ENCODE measurements at regions not wholly inside any gene's neighbourhood (a gene's known extent, or its start where the extent isn't known, plus 50 kb on each side); places are given as distances from the start of the nearest gene placed in this dataset.
A peak's percentile ranks its signal among the peaks of the same experiment; 100 is the strongest.

DNA sequence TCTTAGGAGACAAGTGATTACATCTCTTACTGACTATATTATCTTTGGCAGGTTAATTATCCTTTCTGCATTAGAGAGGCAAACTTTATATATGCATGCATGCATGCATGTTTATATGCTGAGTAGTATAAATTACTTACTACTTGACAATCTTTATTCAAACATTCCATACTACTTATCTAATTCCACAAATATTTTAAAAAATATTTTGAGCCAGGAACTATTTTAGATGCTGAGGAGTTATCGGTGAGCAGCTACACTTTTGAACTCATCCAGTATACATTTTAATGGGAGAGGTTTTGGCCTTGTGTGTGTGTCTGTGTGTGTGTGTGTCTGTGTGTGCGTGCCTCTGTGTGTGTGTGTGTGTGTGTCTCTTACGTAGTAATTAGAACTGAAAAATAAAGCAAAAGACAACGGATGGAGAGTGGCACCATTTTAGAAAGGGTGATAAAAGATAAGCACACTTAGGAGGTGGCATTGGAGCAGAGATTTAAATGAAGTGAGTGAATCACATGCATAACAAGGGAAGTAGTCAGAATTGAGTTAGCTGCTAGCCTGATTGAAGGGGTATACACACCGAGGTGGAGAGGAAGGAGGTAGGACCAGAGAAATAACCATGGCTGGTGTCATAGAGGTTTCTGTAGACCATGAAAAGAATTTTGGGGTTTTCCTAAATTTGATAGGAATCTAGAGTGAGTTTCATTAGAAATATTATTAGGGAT, 1488.4 kb downstream of the MRPL39 start:
- DNase-seq = no peak

DNA sequence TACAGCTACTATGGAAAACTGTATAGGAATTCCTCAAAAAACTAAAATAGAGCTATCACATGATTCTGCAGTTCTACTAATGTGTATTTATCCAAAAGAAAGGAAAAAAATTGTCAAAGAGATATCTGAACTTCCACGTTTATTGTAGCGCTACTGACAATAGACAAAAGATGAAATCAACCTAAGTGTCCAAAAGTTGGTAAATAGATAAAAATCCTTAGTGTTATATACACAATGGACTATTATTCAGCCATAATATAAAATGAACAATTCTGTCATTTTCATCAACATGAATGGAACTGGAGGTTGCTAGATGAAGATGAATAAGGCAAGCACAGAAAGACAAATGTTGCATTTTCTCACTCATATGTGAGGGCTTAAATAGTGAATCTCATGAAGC, 1492.1 kb downstream of the MRPL39 start:
- DNase-seq = no peak

GRCh38 chr21:24112020-24112419, 1495.3 kb downstream of the MRPL39 start:
- no peak for DNase-seq

- DNase-seq = no peak
Measured at GRCh38 chr21:24110846-24111245, 1496.4 kb downstream of the MRPL39 start.

DNA sequence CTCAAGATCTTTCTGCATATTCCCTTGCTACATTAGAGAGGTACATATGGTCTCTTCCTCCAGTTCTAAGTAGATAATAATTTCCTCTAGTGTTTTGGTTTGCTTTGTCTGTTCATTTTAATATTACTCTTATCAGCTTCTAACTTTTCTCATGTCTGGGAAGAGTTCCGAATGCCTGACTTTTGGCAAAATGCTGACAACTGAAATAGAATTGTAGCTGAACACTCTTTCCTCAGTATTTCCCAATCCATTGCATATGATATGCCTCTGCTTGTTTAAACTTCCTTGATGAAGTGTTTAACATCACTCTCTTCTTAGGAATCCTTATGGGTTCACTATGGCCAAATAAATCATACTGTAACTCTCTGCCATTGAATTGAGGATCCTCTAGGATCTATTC, 1510.1 kb downstream of the MRPL39 start:
- no peak for DNase-seq

DNA sequence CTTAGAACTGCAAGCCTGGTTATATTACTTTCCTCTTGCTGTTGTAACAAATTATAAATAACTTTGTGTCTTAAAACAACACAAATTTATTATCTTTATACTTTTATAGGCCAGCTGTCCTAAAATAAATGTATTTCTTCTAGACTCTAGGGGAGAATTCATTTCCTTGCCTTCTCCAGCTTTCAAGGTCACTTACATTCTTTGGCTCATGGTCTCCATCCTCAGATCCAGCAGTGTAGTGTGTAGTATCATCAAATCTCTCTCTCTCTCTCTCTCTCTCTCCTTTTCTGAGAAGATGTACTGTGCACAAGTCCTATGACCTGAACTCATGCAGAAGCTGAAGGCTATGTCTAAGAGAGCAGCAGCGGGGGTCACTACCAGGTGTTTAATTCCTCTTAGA, 1510.6 kb downstream of the MRPL39 start:
- DNase-seq = no peak

DNA sequence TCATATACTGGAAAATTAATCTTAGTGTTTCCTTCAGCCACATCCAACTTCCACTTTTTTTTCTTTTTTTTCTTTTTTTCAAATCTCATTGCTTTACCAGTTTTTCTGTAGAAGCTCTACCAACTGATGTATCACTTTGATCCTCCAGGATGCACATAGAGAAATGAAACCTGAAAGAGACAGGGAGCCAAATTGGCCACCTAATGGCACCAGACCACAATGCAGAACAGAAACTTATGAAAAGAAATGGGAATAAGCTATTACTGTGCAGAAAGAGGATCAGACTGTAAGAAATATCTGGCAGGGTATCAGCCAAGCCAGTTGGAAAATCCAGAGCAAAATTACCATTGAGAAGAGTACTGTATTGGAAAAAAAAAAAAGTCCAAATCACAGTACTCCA, 1514.2 kb downstream of the MRPL39 start:
- DNase-seq = no peak

DNA sequence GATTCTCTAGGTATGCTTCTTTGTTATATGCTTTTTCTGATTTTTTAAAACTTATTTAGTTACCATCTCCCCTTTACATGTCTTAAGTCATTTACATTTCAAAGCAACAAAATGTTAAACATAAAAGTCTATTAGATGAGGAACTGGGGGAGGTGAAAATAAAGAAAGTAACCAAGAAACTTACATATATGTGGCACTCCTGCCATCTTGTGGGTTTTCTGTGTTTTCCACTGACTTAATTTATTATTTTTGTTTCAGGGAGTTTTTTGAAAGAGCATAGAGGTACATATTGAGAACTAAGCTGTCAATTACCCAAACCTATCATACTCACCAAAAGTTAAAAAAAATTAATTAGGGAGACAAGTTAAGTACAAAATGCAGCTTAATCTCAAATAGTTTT, 1531.1 kb downstream of the MRPL39 start:
- no peak for DNase-seq

DNA sequence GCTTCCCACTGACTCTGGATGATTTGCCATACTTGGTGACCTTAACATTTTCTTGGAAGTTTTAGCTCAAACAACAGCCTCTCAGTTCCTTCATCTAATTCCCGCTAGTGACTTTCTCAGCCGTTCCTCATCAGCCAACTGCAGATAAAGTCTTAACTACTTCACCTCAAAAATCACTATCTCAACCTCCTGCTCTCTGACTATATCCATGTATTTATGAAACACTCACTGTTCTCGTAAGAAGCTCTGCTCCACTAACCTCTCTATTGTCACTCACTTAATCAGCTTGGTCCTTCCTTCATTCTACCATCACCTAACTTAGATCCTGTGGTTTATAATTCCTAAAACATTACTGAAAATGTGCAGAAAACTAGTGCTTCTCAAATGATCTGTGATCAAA, 1551.6 kb downstream of the MRPL39 start:
- DNase-seq = no peak

GRCh38 chr21:24050231-24050630, 1557.0 kb downstream of the MRPL39 start:
- no peak for DNase-seq

GRCh38 chr21:24046829-24047443, 1560.3 kb downstream of the MRPL39 start:
- no peak for DNase-seq

DNA sequence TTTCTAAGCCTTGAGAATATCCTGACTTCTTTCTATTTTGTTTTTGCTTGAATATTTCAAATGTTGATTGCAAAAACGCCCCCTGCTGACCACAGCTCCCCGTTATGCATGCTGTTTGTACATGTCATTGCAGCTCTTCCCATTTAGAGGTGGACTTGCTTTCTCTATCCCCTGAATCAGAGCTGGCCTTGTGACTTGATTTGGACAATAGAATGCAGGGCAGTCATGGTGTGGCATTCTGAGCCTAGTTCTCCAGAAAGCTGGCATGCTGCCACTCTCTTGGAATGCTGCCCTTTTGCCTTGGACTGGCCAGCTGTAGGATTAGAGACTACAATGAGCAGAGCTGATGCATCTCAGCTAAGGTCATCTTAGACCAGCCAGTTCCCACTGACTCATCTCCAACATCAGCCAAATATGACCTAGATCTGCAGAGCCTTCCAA, 1561.5 kb downstream of the MRPL39 start:
- peak; percentile 80 for DNase-seq

DNA sequence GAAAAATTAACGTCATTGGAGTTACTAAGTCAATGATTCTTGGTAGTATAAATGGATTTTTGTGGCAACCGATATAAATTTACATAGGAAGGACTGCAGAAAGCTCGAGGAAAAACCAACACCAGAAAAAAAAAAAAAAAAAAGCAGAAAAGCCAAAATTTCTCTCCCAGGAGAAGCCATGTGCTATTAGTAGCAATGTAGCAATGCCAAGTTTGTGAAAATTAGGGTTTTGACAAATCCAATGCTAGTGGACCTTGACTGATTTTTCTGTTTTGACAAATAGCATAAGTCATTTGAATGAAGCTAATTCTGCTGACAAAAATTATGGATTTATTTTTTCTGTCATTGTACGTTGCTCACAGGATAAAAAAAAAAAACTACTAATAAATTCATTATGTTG, 1561.9 kb downstream of the MRPL39 start:
- no peak for DNase-seq

DNA sequence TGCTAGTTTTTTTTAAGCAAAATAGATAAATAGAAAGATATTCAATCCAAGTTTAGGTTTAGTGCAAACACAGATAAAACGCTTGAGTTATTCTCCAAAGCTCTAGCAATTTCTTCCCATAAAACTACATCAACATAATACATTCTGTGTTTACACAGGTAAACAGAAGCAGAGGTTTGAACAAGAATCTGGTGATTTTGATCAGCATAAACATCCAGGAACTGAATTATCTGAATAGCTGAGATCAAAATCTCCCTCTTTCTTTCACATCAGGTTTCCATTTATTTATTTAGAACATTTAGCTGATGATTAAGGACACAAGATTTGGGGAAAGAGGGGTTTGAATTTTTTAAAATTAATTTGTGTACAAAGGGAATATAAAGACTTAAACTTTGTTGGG, 1564.6 kb downstream of the MRPL39 start:
- no peak for DNase-seq

DNA sequence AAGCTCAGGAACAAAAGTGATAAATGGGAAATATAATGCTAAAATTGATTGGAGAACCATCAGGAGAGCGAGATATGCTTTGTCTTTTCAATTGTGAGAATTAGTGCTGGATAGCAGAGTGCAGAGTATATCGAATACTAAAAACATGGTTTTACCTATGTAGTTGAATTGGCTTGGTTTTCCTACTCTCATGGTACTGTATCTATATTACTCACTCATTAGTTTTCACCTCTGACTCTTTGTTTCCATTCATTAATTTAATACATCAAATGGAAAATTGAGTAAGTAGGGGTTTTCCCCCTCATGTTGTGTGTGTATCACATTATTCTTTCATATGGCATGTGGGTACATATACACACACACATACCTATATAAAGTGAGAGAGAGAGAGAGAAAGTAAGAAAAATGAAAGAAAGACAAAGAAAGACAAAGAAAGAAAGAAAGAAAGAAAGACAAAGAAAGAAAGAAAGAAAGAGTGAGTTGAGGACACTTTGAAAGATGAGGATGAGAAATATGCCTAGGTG, 1574.5 kb downstream of the MRPL39 start:
- DNase-seq = no peak

- DNase-seq = no peak
Measured at GRCh38 chr21:24027396-24027795, 1579.9 kb downstream of the MRPL39 start.

GRCh38 chr21:24025101-24025500, 1582.2 kb downstream of the MRPL39 start:
- DNase-seq = no peak

- no peak for DNase-seq
Measured at GRCh38 chr21:24023936-24024335, 1583.3 kb downstream of the MRPL39 start.

GRCh38 chr21:24023402-24023801, 1583.9 kb downstream of the MRPL39 start:
- DNase-seq = no peak

GRCh38 chr21:24014381-24014780, 1592.9 kb downstream of the MRPL39 start:
- DNase-seq = no peak

- no peak for DNase-seq
Measured at GRCh38 chr21:24011087-24011486, 1596.2 kb downstream of the MRPL39 start.

DNA sequence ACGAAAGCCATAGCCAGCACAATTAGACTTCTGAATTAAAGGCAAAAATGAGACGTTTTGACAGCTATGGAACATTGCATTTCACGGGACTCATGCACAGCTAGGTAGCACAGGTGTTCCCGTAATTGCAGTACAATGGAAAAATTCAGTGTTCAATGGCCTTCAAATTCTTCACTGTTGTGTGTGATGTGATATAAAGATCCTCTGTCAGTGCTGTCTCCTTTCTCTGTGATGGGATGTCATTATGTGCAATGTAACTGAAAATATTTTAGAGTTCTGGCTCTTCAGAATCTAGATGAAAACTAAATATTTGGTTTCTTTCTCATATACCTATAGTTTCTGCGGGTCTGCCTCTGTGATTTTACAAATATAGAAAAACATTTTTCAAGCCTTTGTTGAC, 1599.7 kb downstream of the MRPL39 start:
- no peak for DNase-seq

DNA sequence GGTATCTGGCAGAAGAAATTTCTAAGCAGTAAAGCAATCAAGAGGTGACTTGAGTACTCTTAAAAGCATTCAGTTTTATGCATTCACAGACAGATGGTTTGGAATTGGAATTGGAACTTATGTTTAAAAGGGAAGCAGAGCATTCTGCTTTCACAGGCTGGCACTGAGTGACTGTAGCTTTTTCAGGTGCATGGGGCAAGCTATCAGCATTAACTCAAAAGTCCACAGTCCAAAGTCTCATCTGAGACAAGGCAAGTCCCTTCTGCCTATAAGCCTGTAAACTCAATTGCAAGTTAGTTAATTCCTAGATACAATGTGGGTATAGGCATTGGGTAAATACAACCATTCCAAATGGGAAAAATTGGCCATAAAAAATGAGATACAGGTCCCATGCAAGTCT, 1620.3 kb downstream of the MRPL39 start:
- no peak for DNase-seq

DNA sequence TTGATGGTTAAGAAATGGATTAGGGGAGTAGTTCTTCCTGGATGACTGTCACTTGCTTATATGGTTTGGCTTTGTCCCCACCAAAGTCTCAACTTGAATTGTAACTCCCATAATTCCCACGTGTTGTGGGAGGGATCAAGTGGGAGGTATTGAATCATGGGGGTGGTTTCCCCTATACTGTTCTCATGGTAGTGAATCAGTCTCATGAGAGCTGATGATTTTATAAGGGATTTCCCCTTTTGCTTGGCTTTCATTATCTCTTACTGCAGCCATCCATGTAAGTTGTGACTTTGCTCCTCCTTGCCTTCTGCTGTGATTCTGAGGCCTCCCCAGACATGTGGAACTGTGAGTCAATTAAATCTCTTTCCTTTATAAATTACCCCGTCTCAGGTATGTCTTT, 1621.1 kb downstream of the MRPL39 start:
- DNase-seq = no peak

Data from muscle of arm (tissue), 1 donor.